ENCODE measurements at regions not wholly inside any gene's neighbourhood (a gene's known extent, or its start where the extent isn't known, plus 50 kb on each side); places are given as distances from the start of the nearest gene placed in this dataset.

- Histone ChIP-seq H3K56ac (replicated peaks; ENCODE audit: insufficient read length, low read depth, low read length) (no peak overlapping the region), H3K23ac (ENCODE audit: insufficient read length) (no peak overlapping the region), H3K9me3 (ENCODE audit: insufficient read depth in 2 of 2, low read depth in 1 of 2, low read length in 1 of 2) (no peaks in the 10 kb centered on the region), H3K14ac (ENCODE audit: insufficient read length) (no peak overlapping the region), H2BK12ac (ENCODE audit: low read depth, low read length) (peak overlapping the region; percentile 80; the same call in 1 of the 2 replicates), H3K36me3 (ENCODE audit: control insufficient read depth in 2 of 4, insufficient read depth in 4 of 4, low read length in 3 of 4) (no peaks in the 10 kb centered on the region), H4K20me1 (replicated peaks in 1 of 2; ENCODE audit: control insufficient read depth in 1 of 2, insufficient read depth in 2 of 2, low read length in 2 of 2) (no peaks in the 10 kb centered on the region), H3K4me2 (ENCODE audit: insufficient read depth in 1 of 2, low read depth in 2 of 2, low read length in 2 of 2) (no peak overlapping the region), H4K8ac (ENCODE audit: extremely low read depth, insufficient read depth, low read length) (no peak overlapping the region), H2AK5ac (ENCODE audit: low read depth, low read length) (no peak overlapping the region; the same call in 1 of the 2 replicates), H3K18ac (ENCODE audit: extremely low read depth, low read length) (peak overlapping the region; percentile 54; the same call in 1 of the 2 replicates), H2AFZ (ENCODE audit: low read length) (no peak overlapping the region), H3K23me2 (ENCODE audit: low read depth, low read length) (no peaks in the 10 kb centered on the region; the same call in 1 of the 2 replicates), H3K4me3 (ENCODE audit: extremely low read depth in 1 of 4, insufficient read depth in 2 of 4, low read depth in 3 of 4, low read length in 4 of 4) (no peak overlapping the region), H4K5ac (ENCODE audit: insufficient read length, low read depth, low read length) (no peak overlapping the region), H3K9ac (replicated peaks in 1 of 4; ENCODE audit: extremely low read depth in 1 of 4, low read depth in 3 of 4, low read length in 3 of 4) (no peak overlapping the region), H2BK20ac (ENCODE audit: low read length) (peak overlapping the region; percentile 87; the same call in 1 of the 2 replicates), H4K91ac (replicated peaks; ENCODE audit: insufficient read length, low read length) (no peak overlapping the region), H3K79me1 (ENCODE audit: low read depth, low read length) (no peaks in the 10 kb centered on the region), H2BK5ac (ENCODE audit: low read depth, low read length) (peak overlapping the region; percentile 63; the same call in 1 of the 2 replicates), H3K27me3 (replicated peaks in 1 of 4; ENCODE audit: control insufficient read depth in 3 of 4, extremely low read depth in 1 of 4, insufficient read depth in 3 of 4, low read length in 3 of 4) (no peaks in the 10 kb centered on the region), H3K79me2 (ENCODE audit: control insufficient read depth in 1 of 2, insufficient read depth in 2 of 2, low read length in 2 of 2) (no peaks in the 10 kb centered on the region), H3K4ac (replicated peaks; ENCODE audit: insufficient read length, low read depth, low read length) (peak overlapping the region; percentile 79), H2BK120ac (replicated peaks; ENCODE audit: low read depth, low read length) (peak overlapping the region; percentile 38), H3K27ac (ENCODE audit: low read depth, low read length) (no peak overlapping the region), H3K4me1 (replicated peaks in 1 of 4; ENCODE audit: control insufficient read depth in 3 of 4, insufficient read depth in 4 of 4, low read length in 3 of 4) (peaks cover 18 to 27% (median 23%) of the 10 kb centered on the region in 4 experiments), H2BK15ac (ENCODE audit: low read length) (no peak overlapping the region)
- TF ChIP-seq TCF12 (IDR thresholded peaks at IDR 0.05; ENCODE audit: low read depth, low read length) (no peak), PHF8 (conservative IDR thresholded peaks at IDR 0.05; ENCODE audit: low read depth, low read length) (no peak), POU5F1 (IDR thresholded peaks at IDR 0.05; ENCODE audit: low read depth, low read length) (no peak), JUN (IDR thresholded peaks at IDR 0.05; ENCODE audit: low read depth, low read length) (no peak), TEAD4 (IDR thresholded peaks at IDR 0.05; ENCODE audit: low read depth, low read length) (no peak), TAF7 (optimal IDR thresholded peaks at IDR 0.05; ENCODE audit: borderline replicate concordance, low read depth, low read length) (no peak)
- 83% methylated on average over 2 of the region's 2 CpGs; no CpG with 5 or more reads in 1 of the 2 experiments for WGBS, 2 experiments (ENCODE audit: extremely low coverage in 1 of 2, insufficient coverage in 1 of 2, insufficient read length in 1 of 2, insufficient replicate concordance in 2 of 2, low coverage in 1 of 2, low lambda C conversion rate in 2 of 2, missing lambda C conversion rate in 1 of 2)
- no peak for FAIRE-seq
- DNase-seq (ENCODE audit: low read depth in 1 of 2, low spot score in 2 of 2), result no peak
- POLR2A ChIA-PET (ENCODE audit: partially characterized antibody), result no interaction called here
- CTCF ChIA-PET (ENCODE audit: partially characterized antibody), result interaction anchor here (0.6 to 1.4 kb wide), 4 partner anchors 10 to 134 kb away, joined by 3 to 4 read pairs (median 3); no protein-coding TSS in a partner anchor
Measured at GRCh38 chr14:61610900-61611299, 84.4 kb upstream of the HIF1A start.

All from H1 (cell line).